GM19463 (cell line): ENCODE measurements at regions not wholly inside any gene's neighbourhood (a gene's known extent, or its start where the extent isn't known, plus 50 kb on each side); places are given as distances from the start of the nearest gene placed in this dataset.

Experiments used
- ATAC-seq: cut with Tn5 transposase; IDR thresholded peaks from one replicate; pipeline ENCODE4 v1.9.1; 2021; ENCODE audit warnings: mild to moderate bottlenecking, moderate library complexity; ENCODE audit not compliant: unreplicated experiment

DNA sequence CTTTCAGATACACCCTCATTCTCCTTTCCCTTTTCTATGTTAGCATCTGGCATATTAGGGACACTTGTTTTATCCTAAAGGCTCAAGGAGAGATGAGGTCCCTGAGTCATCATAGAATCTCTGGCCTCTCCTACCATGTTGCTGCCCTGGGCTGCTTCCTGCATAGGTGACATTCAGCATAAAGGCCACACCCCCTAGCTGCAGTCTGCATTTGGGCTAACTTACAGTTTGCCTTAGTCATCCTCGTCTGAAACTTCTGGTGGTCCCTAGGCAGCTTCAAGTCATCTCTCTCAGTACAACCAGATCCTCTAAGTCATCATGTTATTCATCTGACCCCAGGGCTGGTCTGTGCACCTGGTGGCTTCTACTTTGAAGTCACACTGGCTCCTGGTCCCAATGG, 982.7 kb upstream of the NR2F2 start:
- no peak for ATAC-seq

DNA sequence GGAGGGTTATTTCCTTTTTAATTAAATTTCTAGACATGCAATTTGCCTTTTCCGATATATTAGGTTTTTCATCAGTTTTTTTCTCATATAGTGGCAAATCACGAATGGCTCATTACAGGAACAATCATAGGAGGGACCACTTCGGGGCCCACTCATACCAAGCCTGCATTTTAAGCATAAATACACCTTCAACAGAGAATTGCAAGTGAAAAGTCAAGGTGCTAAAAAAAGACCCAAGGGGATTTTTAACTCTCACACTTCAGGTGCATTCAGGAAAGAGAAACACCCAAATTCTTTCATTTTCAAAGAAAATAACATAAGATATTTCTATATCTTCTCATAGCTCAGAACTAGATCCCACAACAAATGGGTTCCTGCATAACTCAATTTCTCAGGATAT, 979.6 kb upstream of the NR2F2 start:
- no peak for ATAC-seq

DNA sequence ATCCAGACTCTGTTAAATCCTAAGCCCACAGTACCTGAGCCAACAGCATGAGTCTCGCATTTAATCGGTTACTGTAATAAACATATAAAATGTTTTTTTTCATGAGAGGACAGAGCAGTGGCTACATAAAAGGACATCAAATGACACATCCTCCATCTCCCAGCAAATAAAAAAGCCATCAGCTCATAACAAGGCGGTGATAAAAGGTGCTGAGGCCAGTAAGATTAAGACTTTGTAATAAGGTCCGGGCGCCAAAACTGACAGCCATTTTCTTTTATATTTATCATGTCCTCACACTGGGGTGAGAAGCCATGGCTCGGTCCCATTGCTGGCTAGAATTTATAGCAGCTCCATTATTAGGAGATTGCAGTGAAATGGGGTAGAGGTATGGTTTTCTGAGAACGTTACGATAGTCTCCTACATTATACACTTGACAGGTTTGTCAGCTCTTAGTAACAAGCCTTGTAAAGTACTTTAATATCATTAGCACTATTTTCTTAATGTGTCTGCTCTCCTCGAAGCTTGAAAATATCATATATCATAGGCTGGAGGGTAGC, 977.8 kb upstream of the NR2F2 start:
- ATAC-seq: no peak

DNA sequence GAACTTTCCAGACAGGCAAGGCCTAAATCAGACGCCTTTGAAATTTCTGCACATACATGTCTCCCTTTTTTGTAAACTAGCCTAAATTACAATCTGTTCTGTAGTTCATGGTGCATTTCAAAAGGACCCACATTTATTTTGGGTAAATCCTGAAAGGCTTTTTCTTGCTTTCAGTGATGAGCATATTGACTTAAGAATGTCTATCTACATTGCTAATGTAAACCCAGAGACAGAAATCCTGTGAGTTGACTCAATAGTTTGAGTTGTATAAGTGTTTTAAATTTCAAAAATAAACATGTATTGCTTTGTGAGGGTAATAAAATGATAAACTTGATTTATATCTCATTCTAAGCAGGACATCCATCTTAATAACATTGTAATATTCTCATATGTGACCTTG, 977.0 kb upstream of the NR2F2 start:
- no peak for ATAC-seq

DNA sequence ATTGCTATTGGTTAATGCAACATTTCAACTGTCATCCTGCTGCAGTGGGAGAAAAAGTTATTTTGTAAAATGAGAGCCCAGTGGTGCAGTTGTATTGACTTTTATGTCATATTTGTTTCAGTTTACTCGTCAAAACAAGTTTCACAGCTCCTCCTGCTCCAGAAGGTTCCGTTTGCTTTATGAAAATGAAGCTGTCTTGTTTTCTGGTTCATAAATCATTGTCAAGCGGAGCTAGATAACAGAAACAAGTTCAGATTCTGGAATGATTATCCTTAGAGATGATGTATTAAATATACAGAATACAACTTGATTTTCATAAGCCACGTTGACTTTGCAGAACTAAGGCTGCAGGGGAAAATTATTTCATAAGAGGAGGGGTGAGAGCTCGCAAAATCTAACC, 970.5 kb upstream of the NR2F2 start:
- no peak for ATAC-seq

DNA sequence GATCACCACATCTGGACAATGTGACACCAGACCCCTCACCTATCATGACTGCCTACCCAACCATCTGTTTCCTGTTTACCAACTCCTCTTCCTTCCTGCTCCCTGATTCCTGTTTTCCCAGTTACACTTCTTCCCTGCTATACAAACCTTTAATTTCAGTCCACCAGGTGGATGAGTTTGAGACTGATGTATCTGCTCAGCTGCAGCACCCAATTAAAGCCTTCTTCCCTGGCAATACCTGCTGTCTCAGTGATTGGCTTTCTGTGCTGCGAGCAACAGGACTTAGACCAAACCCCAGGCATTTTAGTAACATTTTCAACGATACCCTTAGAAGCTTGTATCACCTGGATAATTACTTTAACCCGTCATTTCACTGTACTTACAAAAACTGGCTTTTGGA, 968.2 kb upstream of the NR2F2 start:
- ATAC-seq: no peak

DNA sequence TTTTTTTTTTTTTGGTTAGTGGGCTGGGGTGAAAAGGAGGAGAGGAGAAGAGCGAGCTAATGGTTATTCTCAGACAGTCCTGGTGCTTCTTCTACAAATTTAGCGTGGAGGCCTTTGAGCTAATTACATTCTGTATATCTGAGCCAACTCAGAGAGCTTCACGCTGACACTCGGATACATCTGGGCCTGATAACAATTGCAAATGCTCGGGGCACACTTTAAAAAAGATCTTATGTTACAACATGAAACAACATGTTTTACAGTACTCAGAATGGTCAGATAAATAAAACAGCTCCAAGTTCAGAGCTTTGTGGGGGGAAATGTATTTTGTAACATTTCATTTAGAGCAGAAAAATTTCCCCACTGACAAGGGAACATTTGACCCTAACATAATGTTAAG, 966.9 kb upstream of the NR2F2 start:
- ATAC-seq: no peak

DNA sequence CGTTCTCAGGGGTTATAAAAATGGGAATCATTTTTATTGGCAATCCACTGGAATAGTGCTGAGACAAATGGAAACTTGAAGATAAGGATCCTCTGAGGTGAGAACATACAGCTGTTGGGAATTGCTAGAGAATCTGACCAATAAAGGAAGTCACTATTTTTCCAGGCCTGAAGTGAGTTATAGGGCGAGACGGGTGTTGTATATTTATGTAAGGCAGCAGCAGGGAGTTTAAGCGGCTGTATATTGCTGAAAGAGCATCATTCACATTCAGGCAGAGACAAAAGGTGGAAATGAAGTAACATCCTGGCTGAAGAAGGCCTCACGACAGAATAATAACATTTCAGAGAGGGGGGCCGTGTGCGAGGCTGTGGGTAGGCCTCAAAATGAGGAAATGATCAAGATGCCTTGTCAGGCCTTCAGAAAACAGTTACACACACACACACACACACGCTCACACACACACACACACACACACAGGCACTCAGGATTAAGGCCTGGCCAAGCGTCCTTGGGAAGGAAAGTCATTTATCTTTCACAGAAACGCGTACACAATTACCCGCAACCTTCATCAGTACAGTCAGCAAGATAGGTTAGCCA, 964.9 kb upstream of the NR2F2 start:
- no peak for ATAC-seq

DNA sequence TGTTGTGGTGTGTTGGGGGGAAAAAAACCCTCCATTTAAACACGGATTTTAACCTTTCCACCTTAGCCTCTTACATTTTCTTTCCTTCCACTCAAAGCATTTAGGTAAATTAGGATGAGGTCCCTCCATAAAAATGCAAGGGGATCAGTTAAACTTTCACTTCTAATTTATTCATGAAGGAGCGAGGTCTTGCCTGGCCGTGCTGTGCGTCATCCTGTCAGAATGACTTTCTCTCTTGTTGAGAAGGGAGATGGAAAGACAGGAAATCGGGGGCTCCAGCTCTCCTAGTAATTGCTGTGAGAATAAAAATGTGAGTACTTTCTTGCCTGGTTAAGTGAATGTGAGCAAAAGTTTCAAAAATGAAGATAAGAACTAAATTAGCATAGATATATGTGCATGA, 962.3 kb upstream of the NR2F2 start:
- no peak for ATAC-seq

DNA sequence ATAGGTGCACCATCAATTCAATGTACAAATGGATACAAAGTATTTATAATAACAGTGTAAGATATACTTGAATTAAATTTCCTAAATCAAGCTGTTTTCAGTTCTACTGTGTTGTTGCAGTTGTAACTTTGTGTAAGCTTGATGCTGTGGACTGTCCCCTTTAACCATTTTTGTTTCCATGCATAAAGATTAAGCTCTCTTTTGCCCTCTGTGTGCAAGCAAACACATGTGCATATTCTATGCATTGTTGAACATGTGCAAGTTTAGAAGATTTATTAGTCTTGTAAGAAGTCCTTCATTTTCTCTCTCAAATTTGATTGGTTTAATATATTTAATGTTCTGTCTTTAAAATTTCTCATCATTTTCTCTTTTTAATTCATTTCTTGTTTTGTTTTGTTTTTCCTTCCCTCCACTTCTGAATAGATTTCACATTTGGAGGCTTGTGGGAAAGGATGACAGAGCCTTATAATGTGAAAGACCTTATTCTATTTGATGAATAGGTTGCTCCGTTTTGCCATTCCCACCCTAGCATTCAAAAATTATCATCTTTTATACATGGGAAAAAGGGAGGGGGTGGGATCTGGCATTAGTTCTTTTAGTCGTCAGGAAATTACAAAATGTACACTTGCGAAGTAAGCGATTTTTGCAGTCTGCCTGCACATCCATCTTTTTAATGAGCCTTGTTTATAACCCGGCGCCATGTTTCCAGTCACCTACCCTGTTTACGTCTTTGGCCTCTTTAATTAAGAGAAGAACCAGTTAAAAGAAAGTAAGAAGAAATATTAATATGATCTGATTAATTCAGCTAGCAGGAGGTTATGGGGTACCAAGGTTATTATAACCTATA, 961.5 kb upstream of the NR2F2 start:
- no peak for ATAC-seq

DNA sequence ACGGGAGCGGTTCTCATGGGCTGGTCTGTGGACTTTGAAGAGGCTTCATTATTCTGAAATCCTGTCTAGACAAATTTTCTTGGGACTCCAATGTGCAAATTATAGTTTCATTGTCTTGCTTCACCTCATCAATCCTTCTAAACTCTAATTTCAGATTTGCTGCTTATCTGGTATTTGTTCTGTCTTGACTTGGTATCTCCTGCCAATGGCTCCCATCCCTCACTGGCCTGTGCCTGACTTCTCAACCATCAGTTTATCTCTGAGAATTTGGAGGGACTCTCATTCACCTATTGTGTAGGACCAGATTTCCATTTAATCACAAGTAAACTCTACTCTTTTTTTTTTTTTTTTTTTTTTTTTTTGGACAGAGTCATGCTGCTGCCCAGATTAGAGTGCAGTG, 960.2 kb upstream of the NR2F2 start:
- no peak for ATAC-seq

DNA sequence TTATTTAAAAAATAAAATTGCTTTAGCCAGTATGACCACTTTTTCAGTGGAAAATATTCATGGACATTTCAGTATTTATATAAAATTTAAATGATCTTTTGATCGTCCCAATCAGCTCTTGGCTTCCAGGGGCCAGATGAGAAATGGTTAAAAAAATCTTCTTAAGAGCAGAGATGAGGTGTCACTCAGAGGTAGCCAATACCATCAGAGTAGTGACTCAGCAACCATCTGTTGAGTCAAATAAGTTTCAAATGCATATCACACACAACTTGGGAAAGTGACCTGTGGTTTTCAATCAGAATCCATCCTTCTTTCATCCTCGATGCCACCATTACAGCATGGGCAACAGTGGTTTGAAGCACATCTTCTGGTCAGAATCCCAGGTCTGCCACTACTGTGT, 958.8 kb upstream of the NR2F2 start:
- no peak for ATAC-seq

DNA sequence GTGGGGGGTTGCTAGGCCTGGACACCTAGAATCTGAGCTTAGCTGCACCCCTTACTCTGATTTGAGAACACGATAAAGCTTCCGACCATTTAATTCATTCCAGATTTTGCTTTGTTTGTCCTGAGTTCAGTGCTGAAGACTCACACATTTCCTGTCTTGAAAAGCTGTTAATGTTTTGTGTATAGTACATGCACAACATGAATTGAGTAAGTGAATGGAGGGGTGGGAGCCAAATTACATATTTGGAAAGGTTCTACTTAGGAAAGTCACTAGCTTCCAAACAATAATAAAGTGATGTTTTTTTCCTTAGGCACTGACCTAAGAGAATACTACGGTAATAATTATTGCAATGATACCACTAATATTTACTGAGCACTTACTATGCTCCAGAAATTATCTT, 955.2 kb upstream of the NR2F2 start:
- ATAC-seq: no peak

DNA sequence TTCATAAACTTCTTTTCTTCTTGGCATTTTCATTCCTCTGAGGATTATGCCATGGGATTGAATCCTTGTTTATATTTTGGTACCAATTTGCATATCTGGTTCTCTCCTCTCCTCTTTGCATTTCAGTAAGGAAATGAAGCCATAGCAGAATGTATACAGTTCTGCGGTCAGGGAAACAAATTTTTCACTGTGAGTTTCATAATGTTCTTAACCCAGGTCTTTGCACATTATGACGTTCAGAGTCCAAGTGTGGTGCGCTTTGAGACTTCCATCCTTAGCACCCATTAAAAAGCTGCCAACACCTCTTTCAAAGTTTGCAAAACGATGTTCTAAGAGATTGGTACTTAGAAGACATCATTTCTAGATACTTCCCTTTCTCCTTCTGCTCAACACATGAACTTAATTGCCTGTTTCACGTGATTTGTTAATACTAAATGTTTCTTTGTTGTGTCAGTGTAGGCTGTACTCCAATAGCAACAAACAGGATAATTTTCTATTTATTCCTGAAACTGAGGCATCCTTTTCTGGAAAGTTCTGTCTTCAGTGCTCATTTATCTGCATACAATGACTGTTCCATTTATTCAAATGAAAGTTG, 953.1 kb upstream of the NR2F2 start:
- no peak for ATAC-seq

DNA sequence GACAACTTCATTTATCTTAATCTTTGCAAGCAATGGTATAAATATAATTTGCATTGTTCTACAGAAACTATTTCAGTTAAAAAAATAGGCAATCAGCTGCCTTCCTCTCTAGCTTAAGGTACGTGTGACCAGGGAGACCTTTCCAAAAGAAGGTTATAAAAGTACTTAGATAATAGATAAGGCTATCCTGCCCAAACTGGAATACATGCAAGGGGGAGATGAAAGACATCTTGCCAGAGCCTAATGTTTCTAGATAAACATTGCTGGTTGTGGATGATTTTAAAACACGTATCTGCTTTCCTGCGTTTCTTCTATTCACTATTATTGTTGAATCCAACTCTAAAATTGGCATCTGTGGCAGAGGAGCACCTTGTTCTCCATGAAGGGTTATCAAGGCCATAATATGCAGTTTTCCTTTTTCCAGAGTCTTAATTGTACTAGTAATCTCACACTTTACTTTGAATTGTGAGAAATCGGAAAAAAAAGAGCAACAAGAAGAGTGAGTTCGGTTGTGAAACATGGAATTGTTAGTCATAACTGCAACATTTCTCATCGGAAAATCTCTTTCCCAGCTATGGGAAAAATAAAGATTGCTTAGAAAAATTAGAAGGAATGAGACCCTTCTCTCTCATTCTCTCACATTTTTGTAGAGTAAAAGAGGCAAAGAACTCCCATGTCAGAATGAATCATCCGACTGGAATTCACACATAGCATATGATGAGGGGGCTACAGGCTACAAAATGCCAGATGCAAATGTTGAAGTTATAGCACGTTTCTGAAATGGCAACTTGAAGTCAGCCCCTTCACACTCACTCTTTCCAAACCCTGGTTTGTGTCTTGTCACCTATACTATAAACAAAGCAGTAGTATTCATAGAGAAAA, 936.1 kb upstream of the NR2F2 start:
- no peak for ATAC-seq

DNA sequence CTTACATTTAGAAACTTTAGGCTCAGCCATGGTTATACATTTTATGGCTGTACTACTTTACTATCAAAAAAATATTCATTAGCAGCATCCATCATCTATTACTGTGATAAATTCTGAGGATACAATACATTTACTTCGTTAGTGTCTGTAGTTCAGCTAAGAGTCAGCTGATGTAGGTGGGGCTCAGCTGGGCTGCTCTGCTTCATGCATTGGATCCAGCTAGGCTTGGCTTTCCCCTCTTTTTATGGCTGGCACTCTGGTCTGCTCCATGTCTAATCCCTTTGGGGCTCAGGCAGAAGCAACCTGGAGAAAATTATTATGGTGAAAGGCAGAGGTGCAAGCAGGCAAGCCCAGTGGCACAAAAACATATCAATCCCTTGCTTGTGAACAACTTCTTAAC, 930.1 kb upstream of the NR2F2 start:
- ATAC-seq: no peak

DNA sequence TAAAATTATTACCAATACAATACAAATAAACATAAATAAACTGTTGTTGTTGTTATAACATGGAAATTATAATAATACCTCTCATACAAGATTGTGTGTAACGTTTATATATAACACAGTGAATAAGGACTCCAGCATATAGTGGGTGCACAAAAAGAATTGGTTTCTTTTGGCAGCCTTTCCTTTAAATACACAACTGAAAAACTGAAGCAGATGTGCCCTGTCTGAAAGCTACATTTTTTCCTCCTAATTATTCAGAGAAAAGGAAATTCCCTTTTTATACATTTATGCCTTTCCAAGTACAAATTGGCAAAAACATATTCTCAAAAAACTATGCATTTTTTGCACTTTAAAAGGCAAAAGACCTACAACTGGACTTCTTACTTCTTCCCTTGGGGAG, 928.9 kb upstream of the NR2F2 start:
- ATAC-seq: no peak

DNA sequence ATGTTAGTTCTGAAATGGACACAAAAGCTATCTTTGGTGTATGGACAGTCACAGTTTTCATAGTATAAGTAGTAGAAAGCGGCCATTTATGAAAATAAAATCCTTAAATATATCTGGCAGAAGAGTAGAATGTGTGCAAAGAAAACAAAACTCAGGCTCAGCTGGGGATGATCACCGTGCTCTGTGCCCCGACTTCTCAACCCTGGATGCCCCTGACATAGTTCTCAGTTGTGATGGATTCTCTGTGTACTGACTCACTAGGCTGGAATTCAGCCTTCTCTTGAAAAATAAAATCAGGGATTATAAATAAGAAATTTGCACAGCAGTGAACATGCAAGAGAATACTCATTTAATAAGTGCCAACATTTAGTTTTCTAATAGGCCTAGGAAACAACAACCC, 925.1 kb upstream of the NR2F2 start:
- no peak for ATAC-seq

DNA sequence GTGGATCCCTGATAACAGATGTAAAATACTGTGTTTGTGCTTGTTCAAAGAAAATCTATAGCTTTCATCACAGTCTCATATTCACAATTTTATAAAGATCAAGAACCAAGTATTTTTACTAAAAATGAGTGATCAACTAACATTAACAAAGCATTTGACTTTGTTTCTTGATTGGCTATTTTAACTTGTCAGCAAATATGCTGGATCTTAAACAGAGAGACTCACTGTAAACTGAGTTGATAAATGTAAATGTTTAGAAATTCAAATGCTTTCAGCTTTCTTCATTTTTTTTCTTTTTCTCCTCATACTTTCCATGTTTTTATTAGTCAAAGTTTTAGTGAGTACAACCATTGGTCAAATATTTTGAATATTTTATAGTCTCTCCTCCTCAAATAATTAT, 923.0 kb upstream of the NR2F2 start:
- no peak for ATAC-seq

DNA sequence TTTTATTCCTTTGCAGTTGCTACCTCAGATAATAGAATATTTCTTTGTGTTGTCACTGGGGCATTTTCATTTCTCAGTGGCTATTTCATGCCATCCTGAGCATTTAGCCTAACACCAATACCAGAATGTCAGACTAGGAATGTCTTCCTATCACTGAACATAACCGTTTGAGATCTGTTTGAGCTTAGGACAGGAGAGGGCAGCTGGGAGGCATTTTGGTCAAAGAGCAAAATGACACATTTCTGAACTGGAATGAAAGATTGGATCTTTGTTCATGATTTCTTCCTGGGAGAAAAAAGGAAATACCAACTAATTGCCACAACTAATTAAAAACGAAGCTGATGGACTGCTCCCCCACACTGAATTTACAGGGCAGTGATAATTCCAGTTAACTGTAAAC, 921.3 kb upstream of the NR2F2 start:
- no peak for ATAC-seq

DNA sequence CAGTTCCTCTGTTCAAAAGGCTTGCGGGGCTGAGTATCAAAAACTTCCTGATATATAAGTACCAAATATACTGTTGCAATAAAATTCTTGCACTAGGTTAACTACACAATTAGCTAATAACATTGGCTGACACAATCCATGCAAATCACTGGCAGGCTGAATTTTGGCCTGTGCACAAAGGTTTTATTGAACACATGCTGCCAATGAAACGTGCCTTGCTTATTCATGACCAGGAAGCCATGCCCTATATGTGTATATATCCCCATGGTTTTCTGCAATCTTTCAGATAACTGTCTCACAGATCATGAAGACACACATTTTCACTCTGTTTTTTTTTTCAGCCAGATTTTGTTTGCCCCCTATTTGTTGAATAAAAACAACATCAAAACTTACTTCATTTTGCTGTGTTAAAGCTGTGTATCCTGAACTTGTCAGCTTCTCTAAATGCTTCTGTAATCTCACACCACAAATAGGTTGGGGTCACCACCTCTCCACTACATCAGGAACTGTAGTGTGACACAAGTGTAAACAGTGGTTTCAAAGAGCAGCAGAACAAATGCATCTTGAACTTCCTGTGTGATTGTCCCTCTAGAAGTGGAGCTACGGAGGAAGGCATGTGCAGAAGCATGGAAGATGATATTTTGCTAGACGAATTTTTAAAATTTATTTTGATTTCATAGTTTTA, 920.7 kb upstream of the NR2F2 start:
- no peak for ATAC-seq
